ENCODE measurements at regions not wholly inside any gene's neighbourhood (a gene's known extent, or its start where the extent isn't known, plus 50 kb on each side); places are given as distances from the start of the nearest gene placed in this dataset.

- TF ChIP-seq, protein P1, sequence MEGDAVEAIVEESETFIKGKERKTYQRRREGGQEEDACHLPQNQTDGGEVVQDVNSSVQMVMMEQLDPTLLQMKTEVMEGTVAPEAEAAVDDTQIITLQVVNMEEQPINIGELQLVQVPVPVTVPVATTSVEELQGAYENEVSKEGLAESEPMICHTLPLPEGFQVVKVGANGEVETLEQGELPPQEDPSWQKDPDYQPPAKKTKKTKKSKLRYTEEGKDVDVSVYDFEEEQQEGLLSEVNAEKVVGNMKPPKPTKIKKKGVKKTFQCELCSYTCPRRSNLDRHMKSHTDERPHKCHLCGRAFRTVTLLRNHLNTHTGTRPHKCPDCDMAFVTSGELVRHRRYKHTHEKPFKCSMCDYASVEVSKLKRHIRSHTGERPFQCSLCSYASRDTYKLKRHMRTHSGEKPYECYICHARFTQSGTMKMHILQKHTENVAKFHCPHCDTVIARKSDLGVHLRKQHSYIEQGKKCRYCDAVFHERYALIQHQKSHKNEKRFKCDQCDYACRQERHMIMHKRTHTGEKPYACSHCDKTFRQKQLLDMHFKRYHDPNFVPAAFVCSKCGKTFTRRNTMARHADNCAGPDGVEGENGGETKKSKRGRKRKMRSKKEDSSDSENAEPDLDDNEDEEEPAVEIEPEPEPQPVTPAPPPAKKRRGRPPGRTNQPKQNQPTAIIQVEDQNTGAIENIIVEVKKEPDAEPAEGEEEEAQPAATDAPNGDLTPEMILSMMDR (conservative IDR thresholded peaks at IDR 0.05 in 1 of 2, IDR thresholded peaks at IDR 0.05 in 1 of 2; ENCODE audit: low read depth in 1 of 2, low read length in 2 of 2): no peak
- TF ChIP-seq EZH2 (IDR thresholded peaks at IDR 0.05; ENCODE audit: low read length, missing control alignments): no peak
Observed at GRCh38 chr5:93267276-93267675, 313.7 kb downstream of the NR2F1-AS1 start.

Data from fibroblast of lung (primary cell).